ENCODE measurements at regions not wholly inside any gene's neighbourhood (a gene's known extent, or its start where the extent isn't known, plus 50 kb on each side); places are given as distances from the start of the nearest gene placed in this dataset.

GRCh38 chr6:17042422-17043147 lies 59.3 kb upstream of the STMND1 start (continued):
- no peak for TF ChIP-seq FOS (IDR thresholded peaks at IDR 0.05; ENCODE audit: low read depth, low read length)

- no peak overlapping the region for H3K23ac ChIP-seq (ENCODE audit: low read depth, low read length)
- CTCF ChIA-PET, result no interaction called here
- no peak for ATAC-seq (ENCODE audit: low read depth)
These were observed 62.6 kb upstream of the STMND1 start for GRCh38 chr6:17039266-17039665.

More at GRCh38 chr6:17039266-17039665, 62.6 kb upstream of the STMND1 start:
- H3K27ac ChIP-seq (ENCODE audit: insufficient read depth, low read length), result no peak overlapping the region
- no peak overlapping the region for H2BK120ac ChIP-seq (ENCODE audit: low read depth, low read length)
- no peak overlapping the region for H4K5ac ChIP-seq (ENCODE audit: low read depth, low read length)
- H2BK15ac ChIP-seq (ENCODE audit: low read depth, low read length), result no peak overlapping the region
- in situ Hi-C loops (cut with MboI; ENCODE audit: low sequenced_read_pairs), result no loop called here
- H3K4me1 ChIP-seq (ENCODE audit: control insufficient read depth, insufficient read depth, low read length), result peaks cover 2% of the 10 kb centered on the region; the same call in 1 of the 2 replicates
- H2AK5ac ChIP-seq (ENCODE audit: low read depth, low read length), result no peak overlapping the region
- no peaks in the 10 kb centered on the region for H3K9me3 ChIP-seq (ENCODE audit: control insufficient read depth, insufficient read depth, low read length)
- POLR2A ChIA-PET (ENCODE audit: unreplicated experiment), result no interaction called here
- dilution Hi-C loops (cut with HindIII; ENCODE audit: low sequenced_read_pairs, unreplicated experiment), result no loop called here
- no peak overlapping the region for H3K14ac ChIP-seq (replicated peaks; ENCODE audit: low read depth, low read length)
- no peaks in the 10 kb centered on the region for H3K36me3 ChIP-seq (ENCODE audit: control insufficient read depth, insufficient read depth, low read length)
- no peak overlapping the region for H3K56ac ChIP-seq (ENCODE audit: extremely low read depth, insufficient read depth, low read length)
- no peak overlapping the region for H2AFZ ChIP-seq (replicated peaks; ENCODE audit: low read length, poor library complexity)
- H3K27me3 ChIP-seq (ENCODE audit: control insufficient read depth, insufficient read depth, low read length), result no peaks in the 10 kb centered on the region
- H4K20me1 ChIP-seq (ENCODE audit: insufficient read depth, low read length), result no peaks in the 10 kb centered on the region
- H3K18ac ChIP-seq (ENCODE audit: low read depth, low read length), result no peak overlapping the region
- H2AK9ac ChIP-seq (replicated peaks; ENCODE audit: low read depth, low read length, poor library complexity), result no peak overlapping the region
- no peak for DNase-seq
- H3K79me1 ChIP-seq (ENCODE audit: low read depth in 1 of 2, low read length in 2 of 2), result no peaks in the 10 kb centered on the region
- H3K9me1 ChIP-seq (ENCODE audit: insufficient read depth, low read length), result 0 out of 2 replicates have a peak, but pooled peaks cover 3% of the 10 kb centered on the region
- no peak overlapping the region for H4K8ac ChIP-seq (ENCODE audit: low read depth in 2 of 2, low read length in 2 of 2)
- TF ChIP-seq MXI1 (IDR thresholded peaks at IDR 0.05; ENCODE audit: borderline replicate concordance, low read depth, low read length) (no peak), RAD21 (IDR thresholded peaks at IDR 0.05; ENCODE audit: low read length) (no peak), USF2 (IDR thresholded peaks at IDR 0.05; ENCODE audit: low read depth, low read length) (no peak), POLR2A (IDR thresholded peaks at IDR 0.05; ENCODE audit: low read depth, low read length) (no peak), NFE2L2 (IDR thresholded peaks at IDR 0.05; ENCODE audit: low read depth, low read length) (no peak), MAZ (IDR thresholded peaks at IDR 0.05; ENCODE audit: borderline replicate concordance, low read depth, low read length) (no peak), CEBPB (IDR thresholded peaks at IDR 0.05; ENCODE audit: low read depth, low read length) (no peak), SMC3 (IDR thresholded peaks at IDR 0.05; ENCODE audit: low read depth, low read length) (no peak), CTCF (conservative IDR thresholded peaks at IDR 0.05; ENCODE audit: low read depth, low read length) (no peak), CHD1 (IDR thresholded peaks at IDR 0.05; ENCODE audit: low read depth, low read length) (no peak), RFX5 (IDR thresholded peaks at IDR 0.05; ENCODE audit: low read depth, low read length) (no peak), RCOR1 (IDR thresholded peaks at IDR 0.05; ENCODE audit: insufficient replicate concordance, low read length) (no peak), MAFK (IDR thresholded peaks at IDR 0.05; ENCODE audit: low read depth, low read length) (no peak), FOS (IDR thresholded peaks at IDR 0.05; ENCODE audit: low read depth, low read length) (no peak)
- H4K91ac ChIP-seq (ENCODE audit: insufficient read depth, low read depth, low read length), result no peak overlapping the region
- H3K4me2 ChIP-seq (ENCODE audit: low read depth, low read length), result no peak overlapping the region
- intact Hi-C loops (cut with micrococcal nuclease), result loop anchor here (10.0 kb wide), 1 partner anchor 54 kb away; no protein-coding TSS in a partner anchor
- H2BK20ac ChIP-seq (ENCODE audit: low read depth, low read length), result no peak overlapping the region
- BruUV-seq (replicated peaks), result no TSS peak
- H3K9ac ChIP-seq (ENCODE audit: low read depth, low read length), result no peak overlapping the region
- H3K4ac ChIP-seq (ENCODE audit: low read depth, low read length), result no peak overlapping the region
- no peak overlapping the region for H2BK5ac ChIP-seq (ENCODE audit: low read depth, low read length, poor library complexity, severe bottlenecking)
- no peak overlapping the region for H3K4me3 ChIP-seq (ENCODE audit: insufficient read depth, low read depth, low read length)
- no CpG with 5 or more reads among the region's 4 CpGs for WGBS, 2 experiments (ENCODE audit: extremely low coverage in 2 of 2, insufficient read length in 1 of 2)
